ENCODE measurements at regions not wholly inside any gene's neighbourhood (a gene's known extent, or its start where the extent isn't known, plus 50 kb on each side); places are given as distances from the start of the nearest gene placed in this dataset.

DNA sequence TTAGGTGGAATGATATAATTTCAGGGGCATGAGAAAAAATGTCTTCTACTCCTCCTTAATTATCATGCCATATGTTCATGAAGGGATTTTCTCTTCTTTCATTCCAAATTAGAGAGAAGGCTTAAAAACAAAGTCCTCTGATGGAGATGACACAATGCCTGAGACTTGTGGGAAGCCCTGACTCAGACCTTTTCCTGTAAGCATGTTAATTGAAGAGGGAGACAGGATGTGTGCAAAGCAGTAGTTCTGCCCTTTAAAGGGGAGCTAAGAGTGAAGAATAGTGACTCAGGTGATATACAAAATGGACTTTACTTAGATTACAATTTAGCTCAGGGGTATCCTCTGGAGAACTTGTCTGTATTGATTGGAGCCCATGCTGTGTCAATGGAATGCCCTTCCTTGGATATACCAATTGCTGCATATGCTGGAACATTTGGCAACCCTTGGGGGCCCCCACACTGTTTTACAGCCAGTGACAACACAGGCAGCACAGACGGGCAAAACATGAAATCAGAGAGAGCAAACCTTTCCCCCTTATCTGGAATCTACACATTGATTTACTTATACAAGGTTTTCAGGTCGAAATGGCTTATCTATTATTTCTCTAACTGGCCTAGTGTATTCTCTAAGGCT, 81.3 kb downstream of the IZUMO3 start:
- TF ChIP-seq, protein P1, sequence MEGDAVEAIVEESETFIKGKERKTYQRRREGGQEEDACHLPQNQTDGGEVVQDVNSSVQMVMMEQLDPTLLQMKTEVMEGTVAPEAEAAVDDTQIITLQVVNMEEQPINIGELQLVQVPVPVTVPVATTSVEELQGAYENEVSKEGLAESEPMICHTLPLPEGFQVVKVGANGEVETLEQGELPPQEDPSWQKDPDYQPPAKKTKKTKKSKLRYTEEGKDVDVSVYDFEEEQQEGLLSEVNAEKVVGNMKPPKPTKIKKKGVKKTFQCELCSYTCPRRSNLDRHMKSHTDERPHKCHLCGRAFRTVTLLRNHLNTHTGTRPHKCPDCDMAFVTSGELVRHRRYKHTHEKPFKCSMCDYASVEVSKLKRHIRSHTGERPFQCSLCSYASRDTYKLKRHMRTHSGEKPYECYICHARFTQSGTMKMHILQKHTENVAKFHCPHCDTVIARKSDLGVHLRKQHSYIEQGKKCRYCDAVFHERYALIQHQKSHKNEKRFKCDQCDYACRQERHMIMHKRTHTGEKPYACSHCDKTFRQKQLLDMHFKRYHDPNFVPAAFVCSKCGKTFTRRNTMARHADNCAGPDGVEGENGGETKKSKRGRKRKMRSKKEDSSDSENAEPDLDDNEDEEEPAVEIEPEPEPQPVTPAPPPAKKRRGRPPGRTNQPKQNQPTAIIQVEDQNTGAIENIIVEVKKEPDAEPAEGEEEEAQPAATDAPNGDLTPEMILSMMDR (conservative IDR thresholded peaks at IDR 0.05; ENCODE audit: low read length), result no peak
- no peak for TF ChIP-seq EZH2phosphoT487 (IDR thresholded peaks at IDR 0.05; ENCODE audit: borderline replicate concordance, low read depth, low read length)
